A673 (cell line): ENCODE measurements at regions not wholly inside any gene's neighbourhood (a gene's known extent, or its start where the extent isn't known, plus 50 kb on each side); places are given as distances from the start of the nearest gene placed in this dataset.
"Not testable (repeated sequence)": the region's sequence is repeated elsewhere in the genome, so short reads cannot be mapped to it uniquely, and the experiment has no call there.

Source experiments
- CTCF ChIP-seq: fragments of 300-800, 200-600 bp; sonication (generic); conservative IDR thresholded peaks from 2 replicates; pipeline ENCODE4 v1.5.1; 2017; ENCODE audit warnings: low read depth, mild to moderate bottlenecking, antibody characterized with exemption, low read length, moderate library complexity, mixed read lengths
- EZH2 ChIP-seq: fragments of 200-600 bp; sonication (generic); IDR thresholded peaks from 2 replicates; pipeline ENCODE4 v1.6.1; 2017; ENCODE audit warnings: borderline replicate concordance, low read depth, mild to moderate bottlenecking, mixed read lengths, antibody characterized with exemption, low read length; ENCODE audit not compliant: poor library complexity, severe bottlenecking

- TF ChIP-seq CTCF, EZH2: not testable (repeated sequence)
Observed at GRCh38 chr1:174078916-174079315, 56.8 kb upstream of the RC3H1 start.
